22Rv1 (cell line): ENCODE measurements at regions not wholly inside any gene's neighbourhood (a gene's known extent, or its start where the extent isn't known, plus 50 kb on each side); places are given as distances from the start of the nearest gene placed in this dataset.

Source experiments
- H3K27ac ChIP-seq: fragments of 450-650 bp; 2 replicates; pipeline ENCODE4 v1.5.1; 2017
- CTCF ChIP-seq: fragments of 450-650 bp; IDR thresholded peaks from 2 replicates; pipeline ENCODE4 v1.5.1; 2017; ENCODE audit warnings: mild to moderate bottlenecking
- ZFX ChIP-seq: fragments of 450-650 bp; IDR thresholded peaks from 2 replicates; pipeline ENCODE4 v1.6.1; 2017; ENCODE audit warnings: antibody characterized with exemption, borderline replicate concordance

- TF ChIP-seq CTCF (no peak), ZFX (no peak)
Measured at GRCh38 chr11:33622806-33623205, 77.8 kb downstream of the C11orf91 start.

GRCh38 chr11:33622186-33622585 is 78.4 kb downstream of the C11orf91 start:
- H3K27ac ChIP-seq: no peak overlapping the region
- TF ChIP-seq CTCF: no peak
- TF ChIP-seq ZFX: no peak

More at GRCh38 chr11:33622806-33623205, 77.8 kb downstream of the C11orf91 start:
- H3K27ac ChIP-seq: no peak overlapping the region

GRCh38 chr11:33620423-33621171 is 80.0 kb downstream of the C11orf91 start:
- TF ChIP-seq CTCF: no peak
- TF ChIP-seq ZFX: no peak
- no peak overlapping the region for H3K27ac ChIP-seq

- TF ChIP-seq ZFX (no peak), CTCF (no peak)
- H3K27ac ChIP-seq: no peak overlapping the region
Measured at GRCh38 chr11:33618956-33619355, 81.7 kb downstream of the C11orf91 start.

GRCh38 chr11:33618351-33618710 is 82.3 kb downstream of the C11orf91 start:
- no peak for TF ChIP-seq CTCF
- no peak for TF ChIP-seq ZFX
- no peak overlapping the region for H3K27ac ChIP-seq

- no peak overlapping the region for H3K27ac ChIP-seq
- no peak for TF ChIP-seq ZFX
- TF ChIP-seq CTCF: no peak
Measured at GRCh38 chr11:33617672-33618350, 82.8 kb downstream of the C11orf91 start.

GRCh38 chr11:33616552-33616951 is 84.1 kb downstream of the C11orf91 start:
- H3K27ac ChIP-seq: no peak overlapping the region
- TF ChIP-seq ZFX: no peak
- no peak for TF ChIP-seq CTCF
